NOMO-1 treated with dmso at 0.1 percent for 144 hours (cell line): ENCODE measurements at regions not wholly inside any gene's neighbourhood (a gene's known extent, or its start where the extent isn't known, plus 50 kb on each side); places are given as distances from the start of the nearest gene placed in this dataset.

ENCODE experiments used
- DNase-seq: peaks from one replicate; lab custom pipeline; 2025; ENCODE audit not compliant: unreplicated experiment; lab: John Stamatoyannopoulos, UW

DNA sequence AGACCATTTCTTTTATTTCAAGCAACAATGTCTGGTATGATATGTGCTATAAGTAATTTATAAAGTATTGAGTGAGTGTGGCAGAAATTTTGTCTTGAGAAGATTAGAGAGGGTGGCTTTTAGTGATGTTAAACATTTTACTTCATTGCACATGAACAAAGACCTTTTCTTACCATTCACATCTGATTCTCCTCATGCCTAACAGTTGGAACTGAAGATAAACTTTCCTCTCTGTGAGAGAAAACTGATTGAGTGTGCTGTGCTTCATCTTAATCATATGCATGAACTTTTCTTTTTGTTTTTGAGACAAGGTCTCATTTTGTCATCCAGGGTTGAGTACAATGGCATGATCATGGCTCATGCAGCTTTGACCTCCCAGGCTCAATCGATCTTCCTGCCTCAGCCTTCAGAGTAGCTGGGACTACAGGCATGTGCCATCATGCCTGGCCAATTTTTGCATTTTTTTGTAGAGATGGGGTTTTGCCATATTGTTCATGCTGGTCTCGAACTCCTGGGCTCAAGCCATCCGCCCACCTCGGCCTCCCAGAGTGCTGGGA, 377.7 kb upstream of the GOLIM4 start:
- no peak for DNase-seq

DNA sequence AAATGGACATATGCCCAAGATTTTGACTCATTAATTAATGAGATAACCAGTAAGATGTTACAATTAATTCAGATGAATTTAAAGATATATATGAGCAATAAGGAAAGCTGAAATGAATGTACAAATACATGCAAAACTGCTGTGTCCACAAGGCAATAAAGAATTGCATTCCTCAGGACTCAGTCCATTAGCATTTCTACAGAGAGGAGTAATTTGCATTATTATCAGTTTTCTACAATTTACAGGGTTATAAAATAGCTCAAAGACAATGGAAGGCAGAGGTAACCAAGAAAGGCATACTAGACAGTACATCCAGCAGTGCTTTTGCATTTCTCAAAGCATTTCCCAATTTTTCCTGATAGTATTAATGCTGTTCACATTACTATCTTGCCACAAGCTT, 377.1 kb upstream of the GOLIM4 start:
- DNase-seq = no peak

DNA sequence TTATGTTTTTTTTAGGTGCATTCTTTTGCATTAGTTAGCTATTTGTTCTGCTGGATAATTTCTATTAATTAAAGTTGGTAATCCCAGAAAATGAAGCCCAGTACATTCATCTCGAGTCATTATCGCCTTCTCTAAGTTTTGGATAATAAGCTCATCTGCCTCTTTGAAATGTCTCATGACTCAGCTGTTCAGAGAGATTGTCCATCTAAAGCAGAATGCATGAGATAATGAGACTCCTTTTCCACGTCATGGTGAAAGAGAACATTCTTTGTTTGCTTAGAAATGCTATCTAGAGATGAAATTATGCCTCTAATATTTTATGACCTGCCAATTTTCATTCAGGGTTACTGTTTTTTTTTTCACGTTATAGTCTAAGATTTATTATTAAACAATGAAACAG, 374.7 kb upstream of the GOLIM4 start:
- no peak for DNase-seq

DNA sequence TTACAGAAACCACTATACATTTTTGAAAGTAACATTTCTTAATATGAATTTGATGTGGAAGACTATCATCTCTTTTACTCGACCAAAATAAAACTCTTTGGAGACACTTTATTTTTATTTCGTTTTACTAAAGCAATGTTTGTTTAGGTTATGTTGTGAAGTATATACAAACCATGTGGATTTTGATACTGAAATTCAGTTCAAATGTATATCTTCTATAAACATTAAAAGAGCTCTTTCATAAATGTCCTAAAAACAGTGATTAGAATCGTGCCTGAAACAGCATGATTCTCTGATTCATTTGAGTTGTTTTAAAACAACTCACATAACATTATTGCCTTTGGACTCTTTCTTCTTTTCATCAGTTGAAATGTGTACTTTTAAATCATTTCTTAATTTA, 373.7 kb upstream of the GOLIM4 start:
- no peak for DNase-seq

DNA sequence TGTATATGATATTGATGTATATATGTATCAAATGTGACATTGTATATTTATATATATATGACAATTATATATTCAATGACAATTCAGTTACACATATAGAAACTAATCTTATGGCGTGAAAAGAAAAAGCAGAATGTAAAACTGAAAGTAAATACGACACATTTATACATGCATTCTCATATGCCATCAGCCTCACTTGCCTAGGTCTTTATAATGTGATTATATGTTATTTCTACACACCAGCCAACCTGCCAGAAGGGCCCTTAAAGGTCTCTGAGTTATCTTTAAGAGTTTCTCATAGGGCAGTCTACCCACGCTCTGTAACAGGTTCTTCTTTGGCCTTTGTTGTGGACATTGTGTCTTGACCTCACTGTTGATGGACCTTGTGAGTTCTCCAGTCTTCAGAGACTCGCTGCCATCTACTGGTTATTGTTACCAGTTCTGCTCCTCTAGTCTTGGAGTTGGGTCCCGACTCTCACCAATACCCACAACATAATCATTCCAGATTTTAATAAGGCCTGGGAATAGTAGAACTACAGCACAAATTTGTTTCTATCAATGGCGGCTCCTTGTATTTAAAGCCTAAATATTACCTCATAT, 371.5 kb upstream of the GOLIM4 start:
- DNase-seq = no peak

DNA sequence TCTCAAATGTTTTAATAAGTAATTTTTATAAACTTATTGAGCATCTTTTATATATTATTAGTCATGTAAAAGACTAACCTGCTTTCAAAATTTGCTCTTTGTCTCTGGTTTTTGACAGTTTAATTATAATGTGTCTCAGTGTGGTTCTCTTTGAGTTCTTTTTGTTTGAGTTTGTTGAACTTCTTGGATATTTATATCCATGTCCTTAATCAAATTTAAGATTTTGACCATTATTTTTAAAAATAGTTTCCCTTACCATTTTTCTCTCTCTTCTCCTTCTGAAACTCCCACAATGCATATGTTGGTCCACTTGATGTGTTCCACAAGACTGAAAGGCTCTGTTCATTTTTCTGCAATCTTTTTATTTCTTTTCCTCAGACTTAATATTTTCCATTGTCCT, 366.1 kb upstream of the GOLIM4 start:
- no peak for DNase-seq

DNA sequence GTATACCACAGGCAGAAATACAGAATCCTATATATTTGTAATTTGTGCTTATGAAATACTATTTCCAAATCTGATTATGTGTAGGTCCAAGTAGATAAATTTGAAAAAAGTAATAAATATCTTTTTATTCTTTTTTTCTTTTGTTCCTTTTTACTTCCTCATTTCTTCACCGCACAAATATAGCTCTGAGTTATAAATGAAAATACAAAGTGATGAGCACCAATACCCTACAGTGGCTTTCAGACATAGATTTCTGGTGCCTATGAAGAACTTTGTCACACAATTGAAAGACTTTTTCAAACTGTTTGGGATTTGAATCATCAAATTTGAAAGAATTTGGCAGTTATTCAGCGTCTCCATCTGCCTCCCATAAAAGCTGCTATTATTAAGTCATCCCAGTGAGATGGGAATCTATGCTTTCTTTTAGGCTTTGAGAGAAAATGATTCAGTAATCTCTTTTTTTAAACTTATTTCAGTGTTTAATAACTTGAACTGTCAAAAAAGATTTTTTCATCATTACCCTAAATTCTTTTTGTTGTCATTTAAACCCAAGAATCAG, 363.6 kb upstream of the GOLIM4 start:
- no peak for DNase-seq

DNA sequence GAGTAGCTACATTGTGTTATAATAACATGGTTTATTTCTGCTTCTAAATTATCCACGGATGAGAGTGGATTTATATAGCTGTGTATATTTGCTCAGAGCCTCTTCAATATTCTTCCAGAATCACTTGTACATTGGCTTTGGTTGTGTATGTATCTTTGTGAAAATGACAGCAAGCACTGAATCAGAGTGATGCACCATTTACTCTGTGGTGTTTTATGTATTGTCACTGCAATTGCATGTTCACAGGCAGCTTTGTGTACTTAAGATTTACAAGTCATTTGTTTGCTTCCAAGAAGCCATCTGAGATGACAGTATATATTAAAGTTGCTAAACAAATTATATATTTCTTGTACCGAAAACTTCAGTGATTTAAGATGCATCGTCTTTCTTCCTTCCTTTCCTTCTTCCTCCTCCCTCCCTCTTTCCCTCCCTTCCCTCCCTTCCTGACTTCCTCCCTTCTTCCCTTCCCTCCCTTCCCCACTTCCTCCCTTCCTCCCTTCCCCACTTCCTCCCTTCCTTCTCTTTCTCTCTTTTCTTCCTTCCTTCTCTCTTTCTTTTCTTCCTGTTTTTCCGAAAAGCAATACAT, 362.3 kb upstream of the GOLIM4 start:
- no peak for DNase-seq

DNA sequence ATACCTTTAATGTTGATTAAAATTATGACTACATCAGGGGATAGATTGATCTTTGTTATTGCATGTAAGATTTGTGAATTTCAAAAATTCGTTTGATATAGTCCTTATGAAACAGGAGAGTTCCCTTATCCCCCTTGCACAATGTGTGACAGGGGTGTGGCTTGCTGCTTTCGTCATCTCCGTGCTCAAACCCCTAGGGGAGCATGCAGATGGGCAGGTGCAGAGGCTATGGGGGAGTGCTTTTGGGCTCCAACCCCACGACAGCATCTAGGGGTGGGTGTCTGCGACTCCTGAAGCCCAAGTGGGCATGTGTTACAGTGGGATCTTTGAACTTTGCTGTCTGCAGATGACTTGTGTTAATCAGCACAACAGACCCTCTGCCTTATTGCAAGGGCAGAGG, 360.1 kb upstream of the GOLIM4 start:
- no peak for DNase-seq

DNA sequence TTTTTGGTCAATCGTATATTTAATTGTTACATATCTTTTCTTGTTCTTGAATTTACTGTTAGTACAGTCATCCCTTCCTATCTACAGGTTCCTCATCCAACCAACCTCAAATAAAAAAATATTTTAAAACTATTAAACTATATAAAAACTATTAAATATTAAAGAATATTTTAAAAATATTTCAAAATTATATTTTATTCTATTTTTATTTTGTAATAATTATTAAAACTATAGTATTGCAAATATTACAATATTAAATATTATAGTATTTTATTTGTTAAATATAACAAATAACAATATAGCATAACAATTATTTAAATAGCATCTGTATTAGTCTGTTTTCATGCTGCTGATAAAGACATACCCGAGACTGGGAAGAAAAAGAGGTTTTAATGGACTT, 357.9 kb upstream of the GOLIM4 start:
- no peak for DNase-seq

DNA sequence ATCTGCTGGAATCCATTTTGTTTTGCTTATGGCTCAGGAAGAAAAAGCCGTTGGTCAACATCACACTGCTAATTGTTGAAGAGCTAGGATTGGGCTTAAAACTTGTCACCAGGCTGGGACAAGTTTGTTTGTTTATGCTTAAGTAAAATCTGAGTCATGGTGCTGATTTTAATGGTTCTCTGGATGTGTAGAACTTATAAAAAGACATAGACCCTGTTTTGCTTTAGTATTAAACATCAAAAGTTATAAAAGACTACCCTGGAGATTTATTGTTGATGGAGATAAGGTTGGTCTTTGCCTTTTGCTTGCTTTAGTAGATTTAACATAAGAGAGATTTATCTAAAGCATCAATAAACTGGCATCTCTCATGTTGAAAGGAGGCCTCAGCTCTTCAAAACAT, 348.2 kb upstream of the GOLIM4 start:
- no peak for DNase-seq

DNA sequence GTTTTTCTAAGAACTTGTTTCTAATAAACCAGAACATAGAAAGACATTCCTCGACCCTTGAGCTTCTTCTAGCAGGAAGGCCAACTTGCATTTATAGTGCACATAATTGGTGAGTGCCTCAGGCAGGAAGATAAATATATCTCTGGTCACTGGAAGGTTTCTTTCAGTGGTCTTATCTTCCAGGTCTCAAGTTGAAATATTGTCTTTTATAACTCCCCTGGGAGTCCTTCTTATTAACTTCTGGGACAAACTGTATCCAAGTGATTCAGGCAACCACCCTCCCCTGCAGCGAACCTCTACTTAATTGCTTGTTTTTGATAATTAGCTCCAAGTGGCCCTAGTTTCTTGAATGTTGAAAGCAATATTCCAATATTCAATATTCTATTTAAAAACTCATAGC, 346.8 kb upstream of the GOLIM4 start:
- DNase-seq = no peak

DNA sequence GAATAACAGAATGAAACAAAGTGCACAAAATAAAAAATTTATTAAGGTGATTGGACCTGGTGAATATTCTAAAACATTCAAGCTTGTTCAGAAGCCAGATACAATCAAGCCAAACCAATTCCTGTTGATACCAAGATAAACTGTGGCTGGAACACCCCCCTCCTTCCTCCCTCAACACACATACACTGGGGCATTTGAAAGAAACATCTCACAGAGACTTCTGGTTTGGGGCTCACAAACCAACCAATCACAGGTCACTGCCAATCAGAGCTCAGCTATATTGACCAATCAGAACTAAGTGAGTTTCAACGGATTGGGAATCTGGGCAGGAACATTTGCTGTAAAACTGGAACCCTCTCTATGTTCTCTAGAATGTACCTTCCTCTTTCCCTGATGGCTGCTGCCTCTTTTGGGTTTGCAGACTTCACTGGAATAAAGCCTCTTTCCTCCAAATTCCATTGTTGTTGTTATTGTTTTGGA, 340.6 kb upstream of the GOLIM4 start:
- DNase-seq = no peak

DNA sequence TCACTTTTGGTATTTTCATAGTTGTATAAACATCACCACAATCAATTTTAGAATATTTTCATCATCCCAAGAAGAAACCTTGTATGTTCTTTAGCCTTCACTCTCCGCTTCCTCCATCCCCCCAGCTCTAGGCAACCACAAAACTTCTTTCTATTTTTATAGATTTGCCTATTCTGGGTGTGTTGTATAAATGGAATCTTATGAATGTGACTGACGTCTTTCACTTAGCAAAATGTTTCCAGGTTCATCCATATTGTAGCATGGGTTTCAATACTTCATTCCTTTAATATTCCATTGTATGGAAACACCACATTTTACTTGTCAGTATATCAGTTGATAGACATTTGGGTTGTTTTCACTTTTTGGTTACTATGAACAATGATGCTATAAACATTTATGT, 335.8 kb upstream of the GOLIM4 start:
- DNase-seq = no peak

DNA sequence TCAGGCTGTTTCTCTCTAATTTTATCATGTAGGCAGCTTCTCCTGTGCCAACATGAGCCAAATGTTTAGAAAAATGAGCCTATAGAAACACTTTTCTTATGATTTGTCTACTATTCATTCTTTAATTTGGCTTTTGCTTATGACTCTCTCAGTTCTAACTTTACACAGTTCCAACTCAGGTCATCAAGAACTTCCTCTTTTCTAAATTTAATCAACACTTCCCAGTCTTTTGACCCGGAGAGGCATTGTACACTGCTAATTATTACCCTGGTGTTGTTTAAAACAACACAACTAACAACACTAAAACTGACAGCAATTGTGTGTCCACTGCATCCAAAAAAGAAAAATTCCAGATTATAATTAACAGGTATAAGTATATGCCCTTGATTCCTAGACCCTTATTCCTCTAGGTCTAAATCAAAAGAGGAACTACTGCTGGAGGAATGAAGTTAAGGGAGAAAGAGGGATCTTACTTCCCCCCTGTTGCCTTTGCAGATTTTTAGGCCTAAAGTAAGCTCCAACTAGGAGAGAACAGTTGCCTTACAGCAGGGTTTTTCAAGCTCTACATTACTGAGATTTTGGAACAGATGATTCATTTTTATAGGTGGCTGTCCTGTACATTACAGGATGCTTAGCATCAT, 332.2 kb upstream of the GOLIM4 start:
- no peak for DNase-seq

DNA sequence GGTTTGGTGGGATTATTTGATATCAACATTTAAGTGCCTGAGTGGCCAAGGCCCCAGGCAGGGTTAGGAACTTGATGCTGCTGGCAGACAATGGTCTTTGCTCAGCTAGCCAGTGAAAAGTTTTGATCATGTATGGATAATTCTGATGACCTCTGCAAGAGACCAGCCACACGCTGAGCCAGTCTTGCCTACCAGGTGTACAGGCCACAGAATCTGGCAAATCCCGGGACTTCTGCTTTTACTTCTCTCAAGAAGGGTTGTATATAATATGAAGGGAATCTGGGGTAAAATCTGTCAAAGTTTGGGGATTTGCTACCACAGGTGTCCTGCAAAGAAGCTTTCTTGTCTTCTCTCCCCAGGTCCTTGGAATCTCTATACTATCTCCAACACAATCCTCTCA, 331.4 kb upstream of the GOLIM4 start:
- no peak for DNase-seq

DNA sequence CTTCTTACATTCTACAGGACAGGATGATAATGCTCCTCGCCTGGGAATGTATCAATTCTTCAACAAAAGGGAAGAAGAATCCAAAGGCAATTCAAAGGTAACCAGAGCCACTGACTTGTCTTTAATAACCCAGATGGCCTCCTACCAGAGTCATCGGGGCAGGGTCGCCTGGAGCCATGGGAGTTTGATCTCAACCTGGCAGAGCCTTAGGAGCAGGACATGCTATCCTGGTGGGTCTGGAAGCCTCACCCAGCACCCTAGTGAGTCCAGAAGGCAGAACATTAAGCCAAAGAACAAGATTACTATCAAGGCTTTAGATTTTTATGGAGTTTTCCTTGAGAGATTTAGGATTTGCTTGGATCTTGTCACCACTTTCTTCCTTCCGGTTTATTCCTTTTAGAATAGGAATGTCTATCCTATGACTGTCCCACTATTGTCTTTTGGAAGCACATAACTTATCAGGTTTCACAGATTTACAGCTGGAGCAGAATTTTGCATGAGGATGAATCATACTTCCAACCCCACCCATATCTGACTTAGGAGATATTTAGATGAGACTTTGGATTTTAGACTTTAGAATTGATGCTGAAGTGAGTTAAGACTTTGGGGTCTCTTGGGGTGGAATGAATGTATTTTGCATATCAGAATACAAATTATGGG, 330.3 kb upstream of the GOLIM4 start:
- DNase-seq = no peak

DNA sequence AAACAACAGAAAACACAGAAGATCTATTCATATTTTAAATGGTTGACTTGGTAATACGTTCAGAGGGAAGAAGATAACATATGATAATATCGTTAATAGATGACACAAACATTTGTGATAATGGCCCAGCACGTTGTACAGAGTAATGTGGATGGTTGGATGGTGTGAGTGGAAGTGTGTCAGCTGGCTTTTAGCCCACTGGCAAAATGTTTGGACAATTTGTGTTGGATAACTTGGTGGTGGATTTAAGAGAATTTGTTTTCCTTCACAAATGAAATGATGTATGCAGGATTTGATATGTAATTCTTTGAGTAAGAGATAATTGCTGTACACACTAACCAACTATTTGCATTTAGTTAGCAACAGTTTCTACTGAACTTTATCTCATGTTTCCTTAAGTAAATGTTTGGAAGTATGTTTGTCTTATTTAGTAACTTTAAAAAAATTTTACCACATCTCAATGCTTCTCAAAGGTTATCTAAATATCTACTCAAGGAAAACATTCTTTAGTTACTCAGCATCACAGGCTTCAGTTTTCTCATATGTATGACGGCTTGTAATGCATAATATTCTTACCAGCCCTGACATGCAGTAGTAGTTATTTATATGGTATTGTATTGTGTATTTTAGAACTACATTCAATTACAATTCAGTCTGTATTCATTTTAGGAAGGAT, 328.5 kb upstream of the GOLIM4 start:
- DNase-seq = no peak

DNA sequence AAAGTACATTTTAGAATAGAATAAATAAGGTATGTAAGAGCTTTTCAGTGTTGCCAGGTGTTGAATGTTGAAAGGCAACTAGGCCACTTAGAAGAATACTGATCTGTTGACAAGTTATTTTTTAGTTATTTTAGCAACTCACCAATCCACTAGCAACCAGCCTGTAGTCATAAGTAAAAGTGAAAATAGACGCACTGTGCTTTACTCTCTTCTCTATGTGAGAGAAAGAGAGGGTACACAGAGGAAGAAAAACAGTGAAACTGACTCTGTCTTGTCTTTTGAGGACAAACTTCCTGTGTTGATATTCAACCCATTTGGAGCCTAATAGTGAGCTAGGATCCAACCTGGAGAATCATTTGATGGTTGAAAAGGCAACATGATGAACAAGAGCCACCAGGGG, 327.1 kb upstream of the GOLIM4 start:
- DNase-seq = no peak

DNA sequence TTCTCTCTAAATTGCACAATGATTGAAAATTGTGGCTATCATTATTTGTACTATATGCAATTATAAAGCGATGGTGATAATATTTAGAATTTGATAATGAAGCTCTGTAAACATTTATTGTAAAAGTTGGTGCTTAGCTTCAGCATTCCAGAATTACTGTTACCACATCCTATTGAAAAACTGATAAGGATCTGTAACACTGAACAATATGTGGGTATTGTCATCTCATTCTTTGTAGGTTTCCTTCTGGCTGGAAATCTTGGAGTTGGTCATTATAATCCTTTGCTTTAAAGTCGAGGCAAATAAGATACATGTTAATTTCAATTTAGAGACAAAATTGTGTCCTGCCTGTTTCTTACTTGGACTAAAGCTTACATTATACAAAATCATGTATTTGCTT, 323.4 kb upstream of the GOLIM4 start:
- no peak for DNase-seq

DNA sequence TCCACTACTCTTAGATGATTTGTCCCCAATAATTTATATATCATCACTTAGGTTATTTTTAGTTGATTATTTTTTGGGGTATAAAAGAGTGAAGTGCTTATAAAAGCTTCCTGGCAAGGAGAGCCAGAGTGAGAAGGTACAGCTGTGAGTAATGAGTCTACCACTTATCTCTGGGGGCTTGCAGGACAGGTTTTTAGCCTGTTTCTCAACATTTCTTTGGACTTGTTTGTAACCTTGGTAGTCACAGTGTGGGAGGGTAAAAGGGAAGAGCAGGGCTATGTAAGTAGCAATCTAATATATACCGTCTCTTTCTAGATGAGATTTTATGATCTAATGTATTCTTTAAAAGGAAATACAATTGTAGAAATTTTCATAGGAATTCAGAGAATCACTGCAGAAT, 321.3 kb upstream of the GOLIM4 start:
- no peak for DNase-seq
